Nephron progenitor cell (in vitro differentiated cells): ENCODE measurements at regions not wholly inside any gene's neighbourhood (a gene's known extent, or its start where the extent isn't known, plus 50 kb on each side); places are given as distances from the start of the nearest gene placed in this dataset.

Source experiments
- DNase-seq: peaks from one replicate; pipeline ENCODE4 v3.0.0; 2021
- H3K27ac Mint-ChIP-seq: 2 replicates; pipeline ENCODE4 v1.8.0; 2021; ENCODE audit warnings: mild to moderate bottlenecking, moderate library complexity, mixed read lengths
- H3K27me3 Mint-ChIP-seq: 2 replicates; pipeline ENCODE4 v1.8.0; 2021; ENCODE audit warnings: mild to moderate bottlenecking, low read depth, mixed read lengths; ENCODE audit not compliant: poor library complexity
- H3K36me3 Mint-ChIP-seq: 2 replicates; pipeline ENCODE4 v1.8.0; 2021; ENCODE audit warnings: low read depth, mixed read lengths
- H3K4me1 Mint-ChIP-seq: 2 replicates; pipeline ENCODE4 v1.8.0; 2021; ENCODE audit warnings: mixed read lengths
- H3K4me3 Mint-ChIP-seq: 2 replicates; pipeline ENCODE4 v1.8.0; 2021; ENCODE audit warnings: mild to moderate bottlenecking, moderate library complexity, mixed read lengths
- H3K9me3 Mint-ChIP-seq: 2 replicates; pipeline ENCODE4 v1.8.0; 2021; ENCODE audit warnings: mild to moderate bottlenecking, moderate library complexity, mixed read lengths
- CTCF ChIP-seq: fragments of 200-600 bp; sonication (generic); IDR thresholded peaks from 2 replicates; pipeline ENCODE4 v1.5.0; 2021; ENCODE audit warnings: antibody characterized with exemption

GRCh38 chr15:81930582-81931369 is 115.0 kb downstream of the MEX3B start:
- peaks cover 41% of the 10 kb centered on the region for H3K36me3 Mint-ChIP-seq
- H3K27ac Mint-ChIP-seq: no peak overlapping the region
- TF ChIP-seq CTCF: no peak
- H3K27me3 Mint-ChIP-seq: no peaks in the 10 kb centered on the region
- peaks cover 8% of the 10 kb centered on the region for H3K9me3 Mint-ChIP-seq
- DNase-seq: no peak
- peaks cover 5% of the 10 kb centered on the region for H3K4me1 Mint-ChIP-seq
- H3K4me3 Mint-ChIP-seq: no peak overlapping the region

GRCh38 chr15:81929557-81929956 is 116.3 kb downstream of the MEX3B start:
- Mint-ChIP-seq H3K27me3 (no peaks in the 10 kb centered on the region), H3K36me3 (peaks cover 37% of the 10 kb centered on the region), H3K9me3 (peaks cover 4% of the 10 kb centered on the region), H3K27ac (no peak overlapping the region), H3K4me3 (no peak overlapping the region), H3K4me1 (peaks cover 5% of the 10 kb centered on the region)
- no peak for TF ChIP-seq CTCF
- no peak for DNase-seq

DNA sequence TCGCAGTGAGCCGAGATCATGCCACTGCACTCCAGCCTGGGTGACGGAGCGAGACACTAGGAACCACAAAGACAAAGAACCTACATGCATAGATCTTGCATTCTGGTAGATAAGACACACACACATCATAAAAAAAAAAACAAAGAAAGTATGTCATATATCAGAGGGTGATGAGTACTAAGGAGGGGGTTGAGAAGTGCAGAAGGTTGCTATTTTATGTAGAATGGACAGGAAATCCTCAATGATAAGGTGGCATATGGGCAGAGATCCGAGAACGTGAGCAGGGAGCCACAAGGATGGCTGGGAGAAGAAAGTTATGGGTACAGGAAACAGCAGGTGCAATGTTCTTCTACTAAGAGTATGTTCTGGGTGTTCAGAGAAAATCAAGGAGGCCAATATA is 118.8 kb downstream of the MEX3B start:
- TF ChIP-seq CTCF: no peak
- peaks cover 5% of the 10 kb centered on the region for H3K4me1 Mint-ChIP-seq
- H3K4me3 Mint-ChIP-seq: no peak overlapping the region
- DNase-seq: no peak
- H3K36me3 Mint-ChIP-seq: peaks cover 43% of the 10 kb centered on the region
- H3K9me3 Mint-ChIP-seq: peaks cover 6% of the 10 kb centered on the region
- no peak overlapping the region for H3K27ac Mint-ChIP-seq
- H3K27me3 Mint-ChIP-seq: no peaks in the 10 kb centered on the region

DNA sequence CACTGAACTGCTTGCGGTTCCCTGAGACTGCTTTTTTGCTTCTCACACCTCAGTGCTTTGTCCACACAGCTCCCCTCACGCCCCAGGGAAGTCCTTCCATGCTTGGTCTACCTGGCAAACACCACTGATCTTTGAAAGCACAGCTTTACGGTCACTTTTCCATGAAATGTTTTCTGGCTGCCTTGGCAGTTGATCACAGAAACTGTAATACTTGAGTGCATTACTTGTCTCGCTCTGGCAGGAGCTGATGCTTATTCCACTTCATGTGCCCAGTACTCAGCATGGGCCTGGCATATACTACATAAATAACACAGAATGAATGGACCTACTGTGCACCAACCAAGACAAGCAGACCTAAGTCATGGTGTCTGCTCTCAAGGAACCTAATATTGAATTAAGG is 121.1 kb downstream of the MEX3B start:
- H3K4me3 Mint-ChIP-seq: no peak overlapping the region
- peaks cover 57% of the 10 kb centered on the region for H3K36me3 Mint-ChIP-seq
- H3K27ac Mint-ChIP-seq: no peak overlapping the region
- H3K4me1 Mint-ChIP-seq: no peaks in the 10 kb centered on the region
- no peak for TF ChIP-seq CTCF
- peaks cover 28% of the 10 kb centered on the region for H3K9me3 Mint-ChIP-seq
- no peaks in the 10 kb centered on the region for H3K27me3 Mint-ChIP-seq
- no peak for DNase-seq

- Mint-ChIP-seq H3K9me3 (peaks cover 38% of the 10 kb centered on the region), H3K36me3 (peaks cover 65% of the 10 kb centered on the region), H3K27ac (no peak overlapping the region), H3K4me1 (no peaks in the 10 kb centered on the region), H3K4me3 (no peak overlapping the region), H3K27me3 (no peaks in the 10 kb centered on the region)
- no peak for DNase-seq
- no peak for TF ChIP-seq CTCF
Observed at GRCh38 chr15:81923561-81924350, 122.1 kb downstream of the MEX3B start.
